ENCODE measurements at regions not wholly inside any gene's neighbourhood (a gene's known extent, or its start where the extent isn't known, plus 50 kb on each side); places are given as distances from the start of the nearest gene placed in this dataset.

DNA sequence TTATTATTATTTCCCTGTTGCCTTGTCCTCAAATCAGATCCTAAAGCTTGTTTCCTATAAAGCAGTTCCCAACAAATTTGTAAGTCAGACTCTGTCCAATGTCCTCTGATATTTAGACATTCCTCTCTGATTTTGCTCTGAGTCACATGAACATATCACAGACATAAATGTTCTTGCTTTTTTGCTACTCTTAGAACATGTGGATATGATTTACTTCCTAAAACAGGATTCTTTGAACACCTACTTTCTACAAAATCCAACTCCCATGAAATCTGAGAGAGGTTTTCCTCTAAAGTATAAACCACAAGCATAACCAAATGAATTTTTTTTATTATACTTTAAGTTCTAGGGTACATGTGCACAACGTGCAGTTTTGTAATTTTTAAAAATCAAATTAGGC is 181.3 kb upstream of the SLC38A2 start:
- H3K27ac ChIP-seq, result no peak overlapping the region
- no peak overlapping the region for H3K4me3 ChIP-seq
- DNase-seq, result no peak
- H3K36me3 ChIP-seq, result no peaks in the 10 kb centered on the region
- peak in 1 of 2 donors; percentile 28 for ATAC-seq (ENCODE audit: low FRiP score in 2 of 2)
- no peaks in the 10 kb centered on the region for H3K27me3 ChIP-seq
- TF ChIP-seq EP300 (IDR thresholded peaks at IDR 0.05) (no peak), POLR2A (IDR thresholded peaks at IDR 0.05) (no peak), POLR2AphosphoS5 (IDR thresholded peaks at IDR 0.05) (no peak)
- TF ChIP-seq, protein P1, sequence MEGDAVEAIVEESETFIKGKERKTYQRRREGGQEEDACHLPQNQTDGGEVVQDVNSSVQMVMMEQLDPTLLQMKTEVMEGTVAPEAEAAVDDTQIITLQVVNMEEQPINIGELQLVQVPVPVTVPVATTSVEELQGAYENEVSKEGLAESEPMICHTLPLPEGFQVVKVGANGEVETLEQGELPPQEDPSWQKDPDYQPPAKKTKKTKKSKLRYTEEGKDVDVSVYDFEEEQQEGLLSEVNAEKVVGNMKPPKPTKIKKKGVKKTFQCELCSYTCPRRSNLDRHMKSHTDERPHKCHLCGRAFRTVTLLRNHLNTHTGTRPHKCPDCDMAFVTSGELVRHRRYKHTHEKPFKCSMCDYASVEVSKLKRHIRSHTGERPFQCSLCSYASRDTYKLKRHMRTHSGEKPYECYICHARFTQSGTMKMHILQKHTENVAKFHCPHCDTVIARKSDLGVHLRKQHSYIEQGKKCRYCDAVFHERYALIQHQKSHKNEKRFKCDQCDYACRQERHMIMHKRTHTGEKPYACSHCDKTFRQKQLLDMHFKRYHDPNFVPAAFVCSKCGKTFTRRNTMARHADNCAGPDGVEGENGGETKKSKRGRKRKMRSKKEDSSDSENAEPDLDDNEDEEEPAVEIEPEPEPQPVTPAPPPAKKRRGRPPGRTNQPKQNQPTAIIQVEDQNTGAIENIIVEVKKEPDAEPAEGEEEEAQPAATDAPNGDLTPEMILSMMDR (IDR thresholded peaks at IDR 0.05), result no peak
- no peaks in the 10 kb centered on the region for H3K9me3 ChIP-seq
- no peaks in the 10 kb centered on the region for H3K4me1 ChIP-seq
- WGBS, 2 donors, result 78 to 88% methylated on average over 1 of the region's 1 CpG

- WGBS, 2 donors, result 83 to 92% methylated on average over 2 of the region's 2 CpGs
- Histone ChIP-seq H3K27ac (no peak overlapping the region), H3K9me3 (no peaks in the 10 kb centered on the region), H3K36me3 (no peaks in the 10 kb centered on the region), H3K4me1 (no peaks in the 10 kb centered on the region), H3K4me3 (no peak overlapping the region), H3K27me3 (no peaks in the 10 kb centered on the region)
- TF ChIP-seq POLR2AphosphoS5 (IDR thresholded peaks at IDR 0.05), result no peak
- TF ChIP-seq, protein P1 (IDR thresholded peaks at IDR 0.05), result no peak
- TF ChIP-seq EP300 (IDR thresholded peaks at IDR 0.05), result no peak
- no peak for TF ChIP-seq POLR2A (IDR thresholded peaks at IDR 0.05)
- DNase-seq (no peak), ATAC-seq (ENCODE audit: low FRiP score in 2 of 2) (peak in 1 of 2 donors; percentile 50)
Observed at GRCh38 chr12:46553266-46553665, 180.7 kb upstream of the SLC38A2 start.

DNA sequence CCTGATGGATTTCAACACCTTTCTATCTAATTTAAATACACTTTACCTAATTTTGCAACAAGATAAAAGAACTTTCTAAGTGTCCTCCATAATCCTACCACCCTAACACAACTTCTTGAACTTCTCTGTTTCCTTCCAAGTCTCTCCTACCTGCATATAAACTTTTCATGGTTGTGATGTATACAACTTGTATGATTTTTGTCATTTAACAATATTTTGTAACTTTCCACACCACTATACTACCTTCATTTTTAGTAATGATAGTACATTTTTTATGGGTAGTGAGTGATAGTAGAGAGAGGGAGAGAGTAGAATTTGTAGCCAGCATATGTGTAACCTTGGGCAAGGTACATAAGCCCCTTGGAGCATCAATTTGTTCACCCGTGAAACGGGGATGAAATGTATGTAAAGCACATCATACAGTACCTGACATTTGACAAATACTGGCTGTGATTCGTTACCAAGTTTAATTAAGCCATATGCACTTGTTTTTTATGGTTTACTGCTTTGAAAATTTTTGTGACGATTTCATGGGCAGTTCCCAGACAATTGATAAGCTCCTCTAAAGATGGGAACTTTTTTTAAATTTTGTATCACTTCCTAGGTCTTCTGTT is 177.8 kb upstream of the SLC38A2 start:
- DNase-seq (no peak), ATAC-seq (ENCODE audit: low FRiP score in 2 of 2) (no peak)
- no peaks in the 10 kb centered on the region for H3K9me3 ChIP-seq
- H3K36me3 ChIP-seq, result no peaks in the 10 kb centered on the region
- no peaks in the 10 kb centered on the region for H3K27me3 ChIP-seq
- 96 to 98% methylated on average over 4 of the region's 4 CpGs for WGBS, 2 donors
- no peak overlapping the region for H3K4me3 ChIP-seq
- H3K4me1 ChIP-seq, result no peaks in the 10 kb centered on the region
- no peak overlapping the region for H3K27ac ChIP-seq
- TF ChIP-seq EP300 (IDR thresholded peaks at IDR 0.05), result no peak

- 47 to 64% methylated on average over 7 of the region's 7 CpGs for WGBS, 2 donors
- no peak overlapping the region for H3K27ac ChIP-seq
- H3K36me3 ChIP-seq, result no peaks in the 10 kb centered on the region
- TF ChIP-seq, protein P1 (IDR thresholded peaks at IDR 0.05), result no peak
- peak in 1 of 4 donors; percentile 33 for TF ChIP-seq EP300 (IDR thresholded peaks at IDR 0.05)
- H3K4me3 ChIP-seq, result no peak overlapping the region
- DNase-seq, result no peak
- no peaks in the 10 kb centered on the region for H3K4me1 ChIP-seq
- no peaks in the 10 kb centered on the region for H3K27me3 ChIP-seq
- ATAC-seq (ENCODE audit: low FRiP score in 2 of 2), result peak in 1 of 2 donors; percentile 53
- H3K9me3 ChIP-seq, result no peaks in the 10 kb centered on the region
Observed at GRCh38 chr12:46549527-46550265, 177.1 kb upstream of the SLC38A2 start.

- H3K27me3 ChIP-seq, result no peaks in the 10 kb centered on the region
- TF ChIP-seq POLR2AphosphoS5 (IDR thresholded peaks at IDR 0.05) (no peak), POLR2A (IDR thresholded peaks at IDR 0.05) (no peak), EP300 (IDR thresholded peaks at IDR 0.05) (no peak)
- TF ChIP-seq, protein P1 (IDR thresholded peaks at IDR 0.05), result no peak
- no peaks in the 10 kb centered on the region for H3K4me1 ChIP-seq
- H3K36me3 ChIP-seq, result no peaks in the 10 kb centered on the region
- ATAC-seq (ENCODE audit: low FRiP score in 2 of 2) (no peak), DNase-seq (no peak)
- no peaks in the 10 kb centered on the region for H3K9me3 ChIP-seq
- 73 to 75% methylated on average over 2 of the region's 2 CpGs for WGBS, 2 donors
- no peak overlapping the region for H3K4me3 ChIP-seq
- no peak overlapping the region for H3K27ac ChIP-seq
Observed at GRCh38 chr12:46548605-46549071, 176.1 kb upstream of the SLC38A2 start.

Data from upper lobe of left lung (tissue), 6 donors.